ENCODE measurements at regions not wholly inside any gene's neighbourhood (a gene's known extent, or its start where the extent isn't known, plus 50 kb on each side); places are given as distances from the start of the nearest gene placed in this dataset.

- no peak overlapping the region for H4K91ac ChIP-seq (ENCODE audit: low read depth, low read length, poor library complexity)
- H4K8ac ChIP-seq (ENCODE audit: low read depth, low read length), result no peak overlapping the region
- H2BK12ac ChIP-seq (ENCODE audit: low read length), result no peak overlapping the region
- H3K79me1 ChIP-seq (ENCODE audit: low read depth, low read length), result no peaks in the 10 kb centered on the region
- no peak overlapping the region for H3K4ac ChIP-seq (ENCODE audit: low read length)
- H3K4me2 ChIP-seq (ENCODE audit: insufficient read depth, low read length, poor library complexity, severe bottlenecking), result no peak overlapping the region
- no peak for DNase-seq (ENCODE audit: low spot score)
- no peaks in the 10 kb centered on the region for H3K9me3 ChIP-seq (replicated peaks in 1 of 2; ENCODE audit: control insufficient read depth in 2 of 2, insufficient read depth in 1 of 2, low read depth in 1 of 2, low read length in 2 of 2)
- H3K4me1 ChIP-seq (ENCODE audit: control insufficient read depth in 2 of 2, insufficient read depth in 1 of 2, low read depth in 1 of 2, low read length in 2 of 2), result peaks cover 4 to 10% of the 10 kb centered on the region in 2 donors
- H2BK15ac ChIP-seq (ENCODE audit: low read length), result no peak overlapping the region
- no peak overlapping the region for H3K27ac ChIP-seq (replicated peaks; ENCODE audit: low read length)
- no peak overlapping the region for H3K4me3 ChIP-seq (ENCODE audit: low read length in 2 of 2)
- no peak overlapping the region for H2BK5ac ChIP-seq (ENCODE audit: low read length)
- H3K18ac ChIP-seq (ENCODE audit: low read length), result no peak overlapping the region
- no peak overlapping the region for H2AK5ac ChIP-seq (ENCODE audit: low read depth, low read length)
- H3K27me3 ChIP-seq (ENCODE audit: control insufficient read depth in 3 of 3, insufficient read depth in 3 of 3, low read depth in 1 of 3, low read length in 3 of 3), result peaks cover 0 to 6% (median 0%) of the 10 kb centered on the region in 3 experiments
- WGBS, 2 donors (ENCODE audit: extremely low coverage in 2 of 2, insufficient read length in 2 of 2, insufficient replicate concordance in 1 of 2), result no CpG with 5 or more reads among the region's 9 CpGs
- H3K36me3 ChIP-seq (replicated peaks in 1 of 2; ENCODE audit: control insufficient read depth in 2 of 2, insufficient read depth in 2 of 2, low read length in 2 of 2), result no peaks in the 10 kb centered on the region
- no peak overlapping the region for H3K23ac ChIP-seq (ENCODE audit: low read depth, low read length, poor library complexity)
- H3K14ac ChIP-seq (ENCODE audit: low read length), result no peak overlapping the region
- no peak overlapping the region for H2BK120ac ChIP-seq (ENCODE audit: low read depth, low read length)
- H2AFZ ChIP-seq (ENCODE audit: low read length), result no peak overlapping the region
- no peak overlapping the region for H3K9ac ChIP-seq (ENCODE audit: low read depth, low read length, poor library complexity)
These were observed 100.6 kb upstream of the SMAD3 start for GRCh38 chr15:66964791-66965190.

GRCh38 chr15:66965201-66965900 is 100.1 kb upstream of the SMAD3 start:
- Histone ChIP-seq H2BK15ac (ENCODE audit: low read length) (no peak overlapping the region), H3K79me1 (ENCODE audit: low read depth, low read length) (no peaks in the 10 kb centered on the region), H2AK5ac (ENCODE audit: low read depth, low read length) (no peak overlapping the region), H3K4me3 (ENCODE audit: low read length in 2 of 2) (no peak overlapping the region), H3K4me2 (ENCODE audit: insufficient read depth, low read length, poor library complexity, severe bottlenecking) (no peak overlapping the region), H3K27me3 (ENCODE audit: control insufficient read depth in 3 of 3, insufficient read depth in 3 of 3, low read depth in 1 of 3, low read length in 3 of 3) (peaks cover 0 to 6% (median 0%) of the 10 kb centered on the region in 3 experiments), H2AFZ (ENCODE audit: low read length) (no peak overlapping the region), H4K8ac (ENCODE audit: low read depth, low read length) (no peak overlapping the region), H2BK12ac (ENCODE audit: low read length) (no peak overlapping the region), H3K4ac (ENCODE audit: low read length) (no peak overlapping the region), H4K91ac (ENCODE audit: low read depth, low read length, poor library complexity) (no peak overlapping the region), H3K23ac (ENCODE audit: low read depth, low read length, poor library complexity) (no peak overlapping the region), H3K36me3 (replicated peaks in 1 of 2; ENCODE audit: control insufficient read depth in 2 of 2, insufficient read depth in 2 of 2, low read length in 2 of 2) (no peaks in the 10 kb centered on the region), H3K4me1 (ENCODE audit: control insufficient read depth in 2 of 2, insufficient read depth in 1 of 2, low read depth in 1 of 2, low read length in 2 of 2) (peaks cover 0 to 7% of the 10 kb centered on the region in 2 donors), H2BK120ac (ENCODE audit: low read depth, low read length) (no peak overlapping the region), H3K27ac (replicated peaks; ENCODE audit: low read length) (no peak overlapping the region), H3K18ac (ENCODE audit: low read length) (peak overlapping the region; percentile 6), H3K9me3 (replicated peaks in 1 of 2; ENCODE audit: control insufficient read depth in 2 of 2, insufficient read depth in 1 of 2, low read depth in 1 of 2, low read length in 2 of 2) (no peaks in the 10 kb centered on the region), H2BK5ac (ENCODE audit: low read length) (no peak overlapping the region), H3K14ac (ENCODE audit: low read length) (no peak overlapping the region), H3K9ac (ENCODE audit: low read depth, low read length, poor library complexity) (no peak overlapping the region)
- no CpG with 5 or more reads among the region's 10 CpGs for WGBS, 2 donors (ENCODE audit: extremely low coverage in 2 of 2, insufficient read length in 2 of 2, insufficient replicate concordance in 1 of 2)
- DNase-seq (ENCODE audit: low spot score), result no peak

- no peak overlapping the region for H3K23ac ChIP-seq (ENCODE audit: low read depth, low read length, poor library complexity)
- no peak overlapping the region for H2BK5ac ChIP-seq (ENCODE audit: low read length)
- no CpG with 5 or more reads among the region's 2 CpGs for WGBS, 2 donors (ENCODE audit: extremely low coverage in 2 of 2, insufficient read length in 2 of 2, insufficient replicate concordance in 1 of 2)
- H4K91ac ChIP-seq (ENCODE audit: low read depth, low read length, poor library complexity), result no peak overlapping the region
- H3K79me1 ChIP-seq (ENCODE audit: low read depth, low read length), result no peaks in the 10 kb centered on the region
- no peak overlapping the region for H3K27ac ChIP-seq (replicated peaks; ENCODE audit: low read length)
- no peak overlapping the region for H3K4ac ChIP-seq (ENCODE audit: low read length)
- H3K14ac ChIP-seq (ENCODE audit: low read length), result no peak overlapping the region
- H2BK12ac ChIP-seq (ENCODE audit: low read length), result no peak overlapping the region
- no peak overlapping the region for H3K4me2 ChIP-seq (ENCODE audit: insufficient read depth, low read length, poor library complexity, severe bottlenecking)
- H4K8ac ChIP-seq (ENCODE audit: low read depth, low read length), result no peak overlapping the region
- no peak overlapping the region for H3K9ac ChIP-seq (ENCODE audit: low read depth, low read length, poor library complexity)
- no peak overlapping the region for H3K18ac ChIP-seq (ENCODE audit: low read length)
- peaks cover 0 to 6% (median 0%) of the 10 kb centered on the region in 3 experiments for H3K27me3 ChIP-seq (ENCODE audit: control insufficient read depth in 3 of 3, insufficient read depth in 3 of 3, low read depth in 1 of 3, low read length in 3 of 3)
- no peak for DNase-seq (ENCODE audit: low spot score)
- H3K9me3 ChIP-seq (replicated peaks in 1 of 2; ENCODE audit: control insufficient read depth in 2 of 2, insufficient read depth in 1 of 2, low read depth in 1 of 2, low read length in 2 of 2), result no peaks in the 10 kb centered on the region
- peaks cover 0 to 6% of the 10 kb centered on the region in 2 donors for H3K4me1 ChIP-seq (ENCODE audit: control insufficient read depth in 2 of 2, insufficient read depth in 1 of 2, low read depth in 1 of 2, low read length in 2 of 2)
- no peak overlapping the region for H3K4me3 ChIP-seq (ENCODE audit: low read length in 2 of 2)
- H2AFZ ChIP-seq (ENCODE audit: low read length), result no peak overlapping the region
- H2BK120ac ChIP-seq (ENCODE audit: low read depth, low read length), result no peak overlapping the region
- H3K36me3 ChIP-seq (replicated peaks in 1 of 2; ENCODE audit: control insufficient read depth in 2 of 2, insufficient read depth in 2 of 2, low read length in 2 of 2), result no peaks in the 10 kb centered on the region
- H2AK5ac ChIP-seq (ENCODE audit: low read depth, low read length), result no peak overlapping the region
- no peak overlapping the region for H2BK15ac ChIP-seq (ENCODE audit: low read length)
These were observed 99.1 kb upstream of the SMAD3 start for GRCh38 chr15:66966256-66966655.

- Histone ChIP-seq H3K27me3 (ENCODE audit: control insufficient read depth in 3 of 3, insufficient read depth in 3 of 3, low read depth in 1 of 3, low read length in 3 of 3) (peaks cover 0 to 6% (median 0%) of the 10 kb centered on the region in 3 experiments), H3K18ac (ENCODE audit: low read length) (no peak overlapping the region), H3K27ac (replicated peaks; ENCODE audit: low read length) (no peak overlapping the region), H2BK120ac (ENCODE audit: low read depth, low read length) (no peak overlapping the region), H3K36me3 (replicated peaks in 1 of 2; ENCODE audit: control insufficient read depth in 2 of 2, insufficient read depth in 2 of 2, low read length in 2 of 2) (no peaks in the 10 kb centered on the region), H4K91ac (ENCODE audit: low read depth, low read length, poor library complexity) (no peak overlapping the region), H3K9me3 (replicated peaks in 1 of 2; ENCODE audit: control insufficient read depth in 2 of 2, insufficient read depth in 1 of 2, low read depth in 1 of 2, low read length in 2 of 2) (no peaks in the 10 kb centered on the region), H2AK5ac (ENCODE audit: low read depth, low read length) (no peak overlapping the region), H3K14ac (ENCODE audit: low read length) (no peak overlapping the region), H4K8ac (ENCODE audit: low read depth, low read length) (no peak overlapping the region), H3K4me3 (ENCODE audit: low read length in 2 of 2) (no peak overlapping the region), H3K79me1 (ENCODE audit: low read depth, low read length) (no peaks in the 10 kb centered on the region), H3K23ac (ENCODE audit: low read depth, low read length, poor library complexity) (no peak overlapping the region), H3K4me2 (ENCODE audit: insufficient read depth, low read length, poor library complexity, severe bottlenecking) (no peak overlapping the region), H2AFZ (ENCODE audit: low read length) (no peak overlapping the region), H2BK12ac (ENCODE audit: low read length) (no peak overlapping the region), H3K4me1 (ENCODE audit: control insufficient read depth in 2 of 2, insufficient read depth in 1 of 2, low read depth in 1 of 2, low read length in 2 of 2) (no peaks in the 10 kb centered on the region), H3K4ac (ENCODE audit: low read length) (no peak overlapping the region), H3K9ac (ENCODE audit: low read depth, low read length, poor library complexity) (no peak overlapping the region), H2BK5ac (ENCODE audit: low read length) (no peak overlapping the region), H2BK15ac (ENCODE audit: low read length) (no peak overlapping the region)
- no CpG with 5 or more reads among the region's 10 CpGs for WGBS, 2 donors (ENCODE audit: extremely low coverage in 2 of 2, insufficient read length in 2 of 2, insufficient replicate concordance in 1 of 2)
- no peak for DNase-seq (ENCODE audit: low spot score)
These were observed 96.4 kb upstream of the SMAD3 start for GRCh38 chr15:66968806-66969596.
